IMR-90 (cell line): ENCODE measurements at regions not wholly inside any gene's neighbourhood (a gene's known extent, or its start where the extent isn't known, plus 50 kb on each side); places are given as distances from the start of the nearest gene placed in this dataset.

Experiments
- ATAC-seq: fragments of 200-7000 bp; cut with Tn5 transposase; 2 replicates; pipeline ENCODE4 v1.9.1; 2020; ENCODE audit warnings: low read depth, mild to moderate bottlenecking, moderate library complexity
- BruUV-seq: library from RNA; stranded (reverse); fragments of 400-500 nt; replicated peaks from 2 replicates; lab custom pipeline; 2021; lab: Mats Ljungman, UMichigan
- CTCF ChIA-PET: fragments of 300-600 bp; formaldehyde crosslinking; extraction: SDS; loops from one replicate; lab custom pipeline; 2021; ENCODE audit warnings: antibody characterized with exemption; lab: Yijun Ruan, JAX
- POLR2A ChIA-PET: fragments of 300-600 bp; sonication (Branson Sonifier 250); formaldehyde crosslinking; loops from one replicate; lab custom pipeline; 2022; ENCODE audit warnings: antibody characterized with exemption; ENCODE audit not compliant: unreplicated experiment; lab: Charles Lee
- DNase-seq: peaks from one replicate; pipeline ENCODE4 v3.0.0; 2013
- H2AFZ ChIP-seq: replicated peaks from 2 replicates; pipeline ENCODE3; 2013; ENCODE audit warnings: low read length, mild to moderate bottlenecking; ENCODE audit not compliant: poor library complexity
- H2AK5ac ChIP-seq: 2 replicates; pipeline ENCODE4 v1.6.1; 2013; ENCODE audit warnings: low read depth, low read length, inconsistent platforms
- H2AK9ac ChIP-seq: replicated peaks from 2 replicates; pipeline ENCODE3; 2013; ENCODE audit warnings: mild to moderate bottlenecking, low read depth, low read length, moderate library complexity; ENCODE audit not compliant: poor library complexity
- H2BK120ac ChIP-seq: 2 replicates; pipeline ENCODE4 v1.6.1; 2013; ENCODE audit warnings: low read depth, low read length, inconsistent platforms
- H2BK15ac ChIP-seq: 3 replicates; pipeline ENCODE4 v1.6.1; 2013; ENCODE audit warnings: low read depth, low read length, inconsistent platforms
- H2BK20ac ChIP-seq: 2 replicates; pipeline ENCODE4 v1.6.1; 2013; ENCODE audit warnings: low read depth, mild to moderate bottlenecking, inconsistent platforms, low read length, moderate library complexity
- H2BK5ac ChIP-seq: 2 replicates; pipeline ENCODE4 v1.6.1; 2013; ENCODE audit warnings: mild to moderate bottlenecking, low read depth, low read length, inconsistent platforms; ENCODE audit not compliant: poor library complexity, severe bottlenecking
- H3K14ac ChIP-seq: replicated peaks from 2 replicates; pipeline ENCODE4 v1.6.1; 2013; ENCODE audit warnings: low read depth, low read length, inconsistent platforms
- H3K18ac ChIP-seq: 2 replicates; pipeline ENCODE4 v1.6.1; 2013; ENCODE audit warnings: low read depth, low read length, control low read depth
- H3K23ac ChIP-seq: 2 replicates; pipeline ENCODE4 v1.6.1; 2013; ENCODE audit warnings: low read depth, low read length, inconsistent platforms
- H3K27ac ChIP-seq: 2 replicates; pipeline ENCODE4 v1.5.1; 2013; ENCODE audit warnings: mild to moderate bottlenecking, control low read depth, low read length; ENCODE audit not compliant: insufficient read depth
- H3K27me3 ChIP-seq: 2 replicates; pipeline ENCODE4 v1.6.1; 2013; ENCODE audit warnings: low read length; ENCODE audit not compliant: control insufficient read depth, insufficient read depth
- H3K36me3 ChIP-seq: 2 replicates; pipeline ENCODE4 v1.6.1; 2013; ENCODE audit warnings: low read length, mixed read lengths; ENCODE audit not compliant: control insufficient read depth, insufficient read depth
- H3K4ac ChIP-seq: 2 replicates; pipeline ENCODE4 v1.6.1; 2013; ENCODE audit warnings: low read depth, low read length, inconsistent platforms
- H3K4me1 ChIP-seq: 2 replicates; pipeline ENCODE4 v1.6.1; 2013; ENCODE audit warnings: low read length, mixed read lengths; ENCODE audit not compliant: control insufficient read depth, insufficient read depth
- H3K4me2 ChIP-seq: 2 replicates; pipeline ENCODE4 v1.6.1; 2013; ENCODE audit warnings: low read depth, mild to moderate bottlenecking, control low read depth, low read length, moderate library complexity
- H3K4me3 ChIP-seq: 2 replicates; pipeline ENCODE4 v1.5.1; 2013; ENCODE audit warnings: low read depth, mild to moderate bottlenecking, control low read depth, low read length, moderate library complexity; ENCODE audit not compliant: insufficient read depth
- H3K56ac ChIP-seq: 2 replicates; pipeline ENCODE4 v1.6.1; 2013; ENCODE audit warnings: low read length, inconsistent platforms; ENCODE audit not compliant: insufficient read depth; ENCODE audit errors: extremely low read depth
- H3K79me1 ChIP-seq, 2 experiments: 2 replicates each; pipeline ENCODE4 v1.6.1; 2013; ENCODE audit warnings: low read length in 2 of 2, inconsistent platforms in 1 of 2, low read depth in 1 of 2
- H3K9ac ChIP-seq: 2 replicates; pipeline ENCODE4 v1.6.1; 2013; ENCODE audit warnings: low read depth, low read length, control low read depth
- H3K9me1 ChIP-seq: 2 replicates; pipeline ENCODE4 v1.6.1; 2013; ENCODE audit warnings: low read length, inconsistent platforms; ENCODE audit not compliant: insufficient read depth
- H3K9me3 ChIP-seq: 2 replicates; pipeline ENCODE4 v1.6.1; 2013; ENCODE audit warnings: low read length; ENCODE audit not compliant: control insufficient read depth, insufficient read depth
- H4K20me1 ChIP-seq: 2 replicates; pipeline ENCODE4 v1.6.1; 2013; ENCODE audit warnings: low read length, inconsistent platforms; ENCODE audit not compliant: insufficient read depth
- H4K5ac ChIP-seq: 2 replicates; pipeline ENCODE4 v1.6.1; 2013; ENCODE audit warnings: mild to moderate bottlenecking, low read depth, low read length, control low read depth
- H4K8ac ChIP-seq, 2 experiments: 2 replicates each; pipeline ENCODE4 v1.6.1; 2013; ENCODE audit warnings: low read depth in 2 of 2, low read length in 2 of 2, control low read depth in 1 of 2, inconsistent platforms in 1 of 2
- H4K91ac ChIP-seq: 2 replicates; pipeline ENCODE4 v1.6.1; 2013; ENCODE audit warnings: low read depth, low read length, inconsistent platforms; ENCODE audit not compliant: insufficient read depth
- FOS ChIP-seq: fragments of 150-350 bp; IDR thresholded peaks from 2 replicates; pipeline ENCODE4 v1.6.1; 2016; ENCODE audit warnings: low read depth, low read length
- MAFK ChIP-seq: IDR thresholded peaks from 2 replicates; pipeline ENCODE4 v1.6.1; 2012; ENCODE audit warnings: low read depth, low read length, improper control_type of control experiment
- MXI1 ChIP-seq: IDR thresholded peaks from 2 replicates; pipeline ENCODE4 v1.6.1; 2012; ENCODE audit warnings: low read depth, mild to moderate bottlenecking, low read length, moderate library complexity, borderline replicate concordance
- NFE2L2 ChIP-seq: fragments of 150-350 bp; IDR thresholded peaks from 2 replicates; pipeline ENCODE4 v1.6.1; 2016; ENCODE audit warnings: low read depth, mild to moderate bottlenecking, low read length
- RCOR1 ChIP-seq: IDR thresholded peaks from 2 replicates; pipeline ENCODE4 v1.6.1; 2012; ENCODE audit warnings: mild to moderate bottlenecking, low read length, improper control_type of control experiment; ENCODE audit not compliant: insufficient replicate concordance
- RFX5 ChIP-seq: IDR thresholded peaks from 2 replicates; pipeline ENCODE4 v1.8.0; 2012; ENCODE audit warnings: low read depth, mild to moderate bottlenecking, low read length, moderate library complexity
- WGBS, 2 experiments: methylation state at CpG; one replicate each; pipeline versions ENCODE4 v1.1.5 to v1.1.7; 2013; ENCODE audit warnings: missing lambda C conversion rate in 2 of 2; ENCODE audit not compliant: insufficient read length in 1 of 2; ENCODE audit errors: extremely low coverage in 2 of 2; 5-methylcytosine and 5-hydroxymethylcytosine counted together
- dilution Hi-C: fragments of 300-500 bp; cut with HindIII; formaldehyde crosslinking; loops from one replicate; pipeline ENCODE4 v1.14.3; 2018; ENCODE audit warnings: low sequenced_read_pairs; ENCODE audit not compliant: unreplicated experiment
- in situ Hi-C: fragments of 300-500 bp; cut with MboI; formaldehyde crosslinking; loops from 3 replicates; pipeline ENCODE4 v1.14.3; 2019; ENCODE audit warnings: low sequenced_read_pairs, inconsistent platforms, mixed read lengths
- intact Hi-C: fragments of 100-400 bp; cut with micrococcal nuclease; formaldehyde crosslinking; loops from 2 replicates; pipeline ENCODE4 v1.10.0; 2022
- TF ChIP-seq, protein P1 (sequence below): fragments of 150-350 bp; IDR thresholded peaks from 2 replicates; pipeline ENCODE4 v1.6.1; 2017; ENCODE audit warnings: mild to moderate bottlenecking, antibody characterized with exemption, low read length, low read depth
- TF ChIP-seq, protein P2 (sequence below): fragments of 150-350 bp; IDR thresholded peaks from 2 replicates; pipeline ENCODE4 v1.6.1; 2016; ENCODE audit warnings: low read depth, mild to moderate bottlenecking, low read length, moderate library complexity, borderline replicate concordance
- TF ChIP-seq, protein P3 (sequence below): conservative IDR thresholded peaks from 2 replicates; pipeline ENCODE4 v1.5.1; 2012; ENCODE audit warnings: mild to moderate bottlenecking, low read depth, low read length, improper control_type of control experiment

DNA sequence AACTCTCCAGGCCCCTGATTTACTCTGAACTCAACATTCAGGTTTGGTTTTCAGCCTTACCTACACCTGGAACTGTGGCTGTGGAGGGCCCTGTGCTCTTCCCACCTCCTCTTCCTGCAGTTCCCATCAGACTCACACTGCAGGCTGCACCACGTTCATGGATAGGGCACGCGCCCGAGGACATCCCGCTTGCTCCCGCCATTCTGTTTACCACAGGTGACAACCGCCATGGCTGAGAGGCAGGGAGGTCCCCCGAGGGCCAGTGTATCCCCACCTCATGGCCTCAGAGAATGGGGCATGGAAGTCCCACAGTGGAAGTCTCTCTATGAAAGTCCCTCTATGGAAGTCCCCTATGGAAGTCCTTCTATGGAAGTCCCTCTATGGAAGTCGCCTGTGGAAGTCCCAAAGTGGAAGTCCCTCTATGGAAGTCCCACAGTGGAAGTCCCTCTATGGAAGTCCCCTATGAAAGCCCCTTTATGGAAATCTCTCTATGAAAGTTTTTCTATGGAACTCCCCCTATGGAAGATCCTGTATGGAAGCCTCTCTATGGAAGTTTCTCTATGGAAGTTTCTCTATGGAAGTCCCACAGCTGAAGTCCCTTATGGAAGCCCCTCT lies 358.4 kb upstream of the SALL3 start:
- H3K4me1 ChIP-seq: no peaks in the 10 kb centered on the region
- no peak for ATAC-seq
- H4K20me1 ChIP-seq: no peaks in the 10 kb centered on the region
- no peak overlapping the region for H2AFZ ChIP-seq
- no peak for DNase-seq
- dilution Hi-C loops: no loop called here
- no peak overlapping the region for H3K27ac ChIP-seq
- H3K9me3 ChIP-seq: peaks cover 53% of the 10 kb centered on the region
- H2BK15ac ChIP-seq: no peak overlapping the region
- no peak overlapping the region for H2BK20ac ChIP-seq
- H3K4me2 ChIP-seq: no peak overlapping the region
- H4K8ac ChIP-seq: no peak overlapping the region
- POLR2A ChIA-PET: no interaction called here
- no peaks in the 10 kb centered on the region for H3K27me3 ChIP-seq
- H3K23ac ChIP-seq: no peak overlapping the region
- H2AK9ac ChIP-seq: no peak overlapping the region
- in situ Hi-C loops: no loop called here
- CTCF ChIA-PET: no interaction called here
- H3K4me3 ChIP-seq: no peak overlapping the region
- no peak overlapping the region for H3K4ac ChIP-seq
- BruUV-seq: no TSS peak
- H3K79me1 ChIP-seq: no peaks in the 10 kb centered on the region
- H3K56ac ChIP-seq: no peak overlapping the region
- H3K14ac ChIP-seq: no peak overlapping the region
- no peaks in the 10 kb centered on the region for H3K9me1 ChIP-seq
- no peak overlapping the region for H4K5ac ChIP-seq
- 84% methylated on average over 5 of the region's 9 CpGs; no CpG with 5 or more reads in 1 of the 2 experiments for WGBS, 2 experiments
- no peak for TF ChIP-seq MXI1
- TF ChIP-seq NFE2L2: no peak
- no peak for TF ChIP-seq RCOR1
- TF ChIP-seq FOS: no peak
- no peak for TF ChIP-seq RFX5
- TF ChIP-seq, protein P1, sequence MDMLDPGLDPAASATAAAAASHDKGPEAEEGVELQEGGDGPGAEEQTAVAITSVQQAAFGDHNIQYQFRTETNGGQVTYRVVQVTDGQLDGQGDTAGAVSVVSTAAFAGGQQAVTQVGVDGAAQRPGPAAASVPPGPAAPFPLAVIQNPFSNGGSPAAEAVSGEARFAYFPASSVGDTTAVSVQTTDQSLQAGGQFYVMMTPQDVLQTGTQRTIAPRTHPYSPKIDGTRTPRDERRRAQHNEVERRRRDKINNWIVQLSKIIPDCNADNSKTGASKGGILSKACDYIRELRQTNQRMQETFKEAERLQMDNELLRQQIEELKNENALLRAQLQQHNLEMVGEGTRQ: no peak
- TF ChIP-seq, protein P2, sequence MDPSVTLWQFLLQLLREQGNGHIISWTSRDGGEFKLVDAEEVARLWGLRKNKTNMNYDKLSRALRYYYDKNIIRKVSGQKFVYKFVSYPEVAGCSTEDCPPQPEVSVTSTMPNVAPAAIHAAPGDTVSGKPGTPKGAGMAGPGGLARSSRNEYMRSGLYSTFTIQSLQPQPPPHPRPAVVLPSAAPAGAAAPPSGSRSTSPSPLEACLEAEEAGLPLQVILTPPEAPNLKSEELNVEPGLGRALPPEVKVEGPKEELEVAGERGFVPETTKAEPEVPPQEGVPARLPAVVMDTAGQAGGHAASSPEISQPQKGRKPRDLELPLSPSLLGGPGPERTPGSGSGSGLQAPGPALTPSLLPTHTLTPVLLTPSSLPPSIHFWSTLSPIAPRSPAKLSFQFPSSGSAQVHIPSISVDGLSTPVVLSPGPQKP: no peak
- TF ChIP-seq, protein P3, sequence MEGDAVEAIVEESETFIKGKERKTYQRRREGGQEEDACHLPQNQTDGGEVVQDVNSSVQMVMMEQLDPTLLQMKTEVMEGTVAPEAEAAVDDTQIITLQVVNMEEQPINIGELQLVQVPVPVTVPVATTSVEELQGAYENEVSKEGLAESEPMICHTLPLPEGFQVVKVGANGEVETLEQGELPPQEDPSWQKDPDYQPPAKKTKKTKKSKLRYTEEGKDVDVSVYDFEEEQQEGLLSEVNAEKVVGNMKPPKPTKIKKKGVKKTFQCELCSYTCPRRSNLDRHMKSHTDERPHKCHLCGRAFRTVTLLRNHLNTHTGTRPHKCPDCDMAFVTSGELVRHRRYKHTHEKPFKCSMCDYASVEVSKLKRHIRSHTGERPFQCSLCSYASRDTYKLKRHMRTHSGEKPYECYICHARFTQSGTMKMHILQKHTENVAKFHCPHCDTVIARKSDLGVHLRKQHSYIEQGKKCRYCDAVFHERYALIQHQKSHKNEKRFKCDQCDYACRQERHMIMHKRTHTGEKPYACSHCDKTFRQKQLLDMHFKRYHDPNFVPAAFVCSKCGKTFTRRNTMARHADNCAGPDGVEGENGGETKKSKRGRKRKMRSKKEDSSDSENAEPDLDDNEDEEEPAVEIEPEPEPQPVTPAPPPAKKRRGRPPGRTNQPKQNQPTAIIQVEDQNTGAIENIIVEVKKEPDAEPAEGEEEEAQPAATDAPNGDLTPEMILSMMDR: no peak
- TF ChIP-seq MAFK: no peak
- H4K91ac ChIP-seq: no peak overlapping the region
- no peak overlapping the region for H3K9ac ChIP-seq
- intact Hi-C loops: no loop called here
- no peak overlapping the region for H3K18ac ChIP-seq
- no peak overlapping the region for H2AK5ac ChIP-seq
- H2BK5ac ChIP-seq: no peak overlapping the region
- no peaks in the 10 kb centered on the region for H3K36me3 ChIP-seq
- no peak overlapping the region for H2BK120ac ChIP-seq
